H9 (cell line): ENCODE measurements at regions not wholly inside any gene's neighbourhood (a gene's known extent, or its start where the extent isn't known, plus 50 kb on each side); places are given as distances from the start of the nearest gene placed in this dataset.

ENCODE experiments used
- DNase-seq: peaks from one replicate; pipeline ENCODE4 v3.0.0-alpha.2; 2017
- H2AFZ ChIP-seq: one replicate; pipeline ENCODE4 v1.6.1; 2013; ENCODE audit warnings: mild to moderate bottlenecking, low read length, control low read depth, moderate library complexity
- H2AK5ac ChIP-seq: 2 replicates; pipeline ENCODE4 v1.6.1; 2013; ENCODE audit warnings: low read length, control low read depth, mixed read lengths; ENCODE audit not compliant: insufficient read length
- H2BK120ac ChIP-seq: one replicate; pipeline ENCODE4 v1.6.1; 2013; ENCODE audit warnings: low read depth, mild to moderate bottlenecking, low read length, control low read depth, inconsistent platforms; ENCODE audit not compliant: poor library complexity, severe bottlenecking
- H2BK12ac ChIP-seq: 2 replicates; pipeline ENCODE4 v1.6.1; 2013; ENCODE audit warnings: low read length, control low read depth, mixed read lengths, low read depth; ENCODE audit not compliant: insufficient read length
- H2BK15ac ChIP-seq: 2 replicates; pipeline ENCODE4 v1.6.1; 2013; ENCODE audit warnings: low read depth, low read length, control low read depth
- H2BK20ac ChIP-seq: one replicate; pipeline ENCODE4 v1.6.1; 2013; ENCODE audit warnings: low read depth, mild to moderate bottlenecking, low read length, control low read depth, inconsistent platforms; ENCODE audit not compliant: poor library complexity, severe bottlenecking
- H2BK5ac ChIP-seq: 2 replicates; pipeline ENCODE4 v1.6.1; 2013; ENCODE audit warnings: low read length, control low read depth, mixed read lengths; ENCODE audit not compliant: insufficient read length
- H3K14ac ChIP-seq: 2 replicates; pipeline ENCODE4 v1.6.1; 2013; ENCODE audit warnings: low read length, control low read depth; ENCODE audit not compliant: insufficient read depth
- H3K18ac ChIP-seq: 2 replicates; pipeline ENCODE4 v1.6.1; 2013; ENCODE audit warnings: low read depth, mild to moderate bottlenecking, mixed read lengths, low read length, control low read depth; ENCODE audit not compliant: insufficient read length
- H3K23ac ChIP-seq: 2 replicates; pipeline ENCODE4 v1.6.1; 2013; ENCODE audit warnings: low read length, control low read depth, mixed read lengths, low read depth; ENCODE audit not compliant: insufficient read length
- H3K23me2 ChIP-seq: 2 replicates; pipeline ENCODE4 v1.6.1; 2013; ENCODE audit warnings: low read depth, mild to moderate bottlenecking, mixed read lengths, low read length, control low read depth; ENCODE audit not compliant: insufficient read length, poor library complexity, severe bottlenecking
- H3K27ac ChIP-seq: 2 replicates; pipeline ENCODE4 v1.5.1; 2013; ENCODE audit warnings: low read length, control low read depth, mixed read lengths, low read depth; ENCODE audit not compliant: insufficient read length
- H3K27me3 ChIP-seq: 2 replicates; pipeline ENCODE4 v1.6.1; 2013; ENCODE audit warnings: low read length, control low read depth, inconsistent platforms; ENCODE audit not compliant: insufficient read depth
- H3K4ac ChIP-seq: 2 replicates; pipeline ENCODE4 v1.6.1; 2013; ENCODE audit warnings: low read depth, mild to moderate bottlenecking, control low read depth, inconsistent platforms, low read length, moderate library complexity
- H3K4me1 ChIP-seq: 2 replicates; pipeline ENCODE4 v1.6.1; 2013; ENCODE audit warnings: low read length, control low read depth, inconsistent platforms; ENCODE audit not compliant: insufficient read depth
- H3K4me2 ChIP-seq: 2 replicates; pipeline ENCODE4 v1.6.1; 2013; ENCODE audit warnings: low read length, control low read depth, mixed read lengths; ENCODE audit not compliant: insufficient read length, insufficient read depth
- H3K56ac ChIP-seq: 2 replicates; pipeline ENCODE4 v1.6.1; 2013; ENCODE audit warnings: low read depth, mild to moderate bottlenecking, mixed read lengths, low read length, control low read depth; ENCODE audit not compliant: insufficient read length
- H3K79me1 ChIP-seq: 2 replicates; pipeline ENCODE4 v1.6.1; 2013; ENCODE audit warnings: low read depth, mild to moderate bottlenecking, moderate library complexity, low read length, control low read depth, inconsistent platforms; ENCODE audit not compliant: insufficient read depth, poor library complexity, severe bottlenecking
- H3K79me2 ChIP-seq: 2 replicates; pipeline ENCODE4 v1.6.1; 2013; ENCODE audit warnings: low read length, control low read depth, inconsistent platforms; ENCODE audit not compliant: insufficient read depth
- H3K9ac ChIP-seq: 2 replicates; pipeline ENCODE4 v1.6.1; 2013; ENCODE audit warnings: low read length, control low read depth, mixed read lengths; ENCODE audit not compliant: insufficient read length; ENCODE audit errors: extremely low read depth
- H3K9me3 ChIP-seq: one replicate; pipeline ENCODE4 v1.6.1; 2013; ENCODE audit warnings: low read depth, low read length, inconsistent platforms; ENCODE audit not compliant: control insufficient read depth
- H3T11ph ChIP-seq: one replicate; pipeline ENCODE4 v1.6.1; 2013; ENCODE audit warnings: mild to moderate bottlenecking, low read length, control low read depth, inconsistent platforms
- H4K20me1 ChIP-seq: one replicate; pipeline ENCODE4 v1.6.1; 2013; ENCODE audit not compliant: control insufficient read depth, insufficient read length, insufficient read depth
- H4K5ac ChIP-seq: 2 replicates; pipeline ENCODE4 v1.6.1; 2013; ENCODE audit warnings: low read depth, mild to moderate bottlenecking, mixed read lengths, low read length, control low read depth; ENCODE audit not compliant: insufficient read length
- H4K8ac ChIP-seq: replicated peaks from 2 replicates; pipeline ENCODE4 v1.6.1; 2013; ENCODE audit warnings: low read length, control low read depth, mixed read lengths, low read depth; ENCODE audit not compliant: insufficient read length
- H4K91ac ChIP-seq: 2 replicates; pipeline ENCODE4 v1.6.1; 2013; ENCODE audit warnings: low read depth, mild to moderate bottlenecking, moderate library complexity, mixed read lengths, low read length, control low read depth; ENCODE audit not compliant: insufficient read length
- H3K27ac Mint-ChIP-seq, 3 experiments: 2 replicates in 2 of 3; 3 replicates in 1 of 3; pipeline ENCODE4 v1.8.0; 2020 to 2021; ENCODE audit warnings: mixed read lengths in 3 of 3, mild to moderate bottlenecking in 1 of 3, moderate library complexity in 1 of 3
- H3K27me3 Mint-ChIP-seq: 2 replicates; pipeline ENCODE4 v1.8.0; 2021; ENCODE audit warnings: low read depth, mild to moderate bottlenecking, moderate library complexity, mixed read lengths
- H3K36me3 Mint-ChIP-seq, 3 experiments: 2 replicates in 2 of 3; 3 replicates in 1 of 3; pipeline ENCODE4 v1.8.0; 2020 to 2021; ENCODE audit warnings: low read depth in 3 of 3, mixed read lengths in 3 of 3; ENCODE audit not compliant: insufficient read depth in 1 of 3
- H3K4me1 Mint-ChIP-seq, 2 experiments: 2 replicates each; pipeline ENCODE4 v1.8.0; 2020; ENCODE audit warnings: mixed read lengths in 2 of 2
- H3K4me3 Mint-ChIP-seq, 2 experiments: 2 replicates in 1 of 2; 3 replicates in 1 of 2; pipeline ENCODE4 v1.8.0; 2020 to 2021; ENCODE audit warnings: mild to moderate bottlenecking in 2 of 2, mixed read lengths in 2 of 2, moderate library complexity in 1 of 2
- H3K9me3 Mint-ChIP-seq, 2 experiments: 2 replicates in 1 of 2; 3 replicates in 1 of 2; pipeline ENCODE4 v1.8.0; 2020; ENCODE audit warnings: mild to moderate bottlenecking in 2 of 2, mixed read lengths in 2 of 2, moderate library complexity in 1 of 2
- CTCF ChIP-seq: fragments of 200-600 bp; sonication (generic); conservative IDR thresholded peaks from 3 replicates; pipeline ENCODE4 v1.8.0; 2021; ENCODE audit warnings: antibody characterized with exemption, mild to moderate bottlenecking
- WGBS: extraction: QIAGEN DNeasy Blood & Tissue Kit; methylation state at CpG from one replicate; pipeline ENCODE4 v1.1.7; 2013; ENCODE audit warnings: missing lambda C conversion rate, low lambda C conversion rate, mixed read lengths; ENCODE audit not compliant: insufficient read length; ENCODE audit errors: extremely low coverage; 5-methylcytosine and 5-hydroxymethylcytosine counted together

- H4K8ac ChIP-seq, result no peak overlapping the region
- H2BK5ac ChIP-seq, result no peak overlapping the region
- H2BK15ac ChIP-seq, result no peak overlapping the region
- H3T11ph ChIP-seq, result no peak overlapping the region
- Mint-ChIP-seq H3K36me3 (peaks cover 2 to 10% (median 4%) of the 10 kb centered on the region in 3 experiments; a peak in 3 of 7 replicates), H3K9me3 (peaks cover 31 to 34% of the 10 kb centered on the region in 2 experiments), H3K4me1 (peaks cover 0 to 5% of the 10 kb centered on the region in 2 experiments; a peak in 2 of 4 replicates), H3K27ac (no peak overlapping the region), H3K4me3 (no peak overlapping the region), H3K27me3 (peaks cover 27% of the 10 kb centered on the region)
- H2AFZ ChIP-seq, result no peak overlapping the region
- H3K79me2 ChIP-seq, result no peaks in the 10 kb centered on the region
- H3K9me3 ChIP-seq, result no peaks in the 10 kb centered on the region
- no peak overlapping the region for H3K27ac ChIP-seq
- H3K14ac ChIP-seq, result no peak overlapping the region
- no peaks in the 10 kb centered on the region for H4K20me1 ChIP-seq
- H2AK5ac ChIP-seq, result no peak overlapping the region
- no peak overlapping the region for H3K4ac ChIP-seq
- H3K56ac ChIP-seq, result no peak overlapping the region
- TF ChIP-seq CTCF, result no peak
- no peaks in the 10 kb centered on the region for H3K23me2 ChIP-seq
- no peak overlapping the region for H2BK20ac ChIP-seq
- H3K4me2 ChIP-seq, result no peak overlapping the region
- no peak overlapping the region for H3K23ac ChIP-seq
- H4K5ac ChIP-seq, result no peak overlapping the region
- H4K91ac ChIP-seq, result no peak overlapping the region
- H3K9ac ChIP-seq, result no peak overlapping the region
- H2BK12ac ChIP-seq, result no peak overlapping the region
- H3K18ac ChIP-seq, result no peak overlapping the region
- no CpG with 5 or more reads among the region's 9 CpGs for WGBS
- H2BK120ac ChIP-seq, result no peak overlapping the region
- no peaks in the 10 kb centered on the region for H3K27me3 ChIP-seq
- DNase-seq, result no peak
- no peaks in the 10 kb centered on the region for H3K4me1 ChIP-seq
- H3K79me1 ChIP-seq, result no peaks in the 10 kb centered on the region
Observed at GRCh38 chr19:29429021-29429420, 96.8 kb upstream of the VSTM2B start.
